ENCODE measurements at regions not wholly inside any gene's neighbourhood (a gene's known extent, or its start where the extent isn't known, plus 50 kb on each side); places are given as distances from the start of the nearest gene placed in this dataset.

- TF ChIP-seq POLR2A (IDR thresholded peaks at IDR 0.05; ENCODE audit: low read depth, low read length) (no peak), CEBPB (IDR thresholded peaks at IDR 0.05; ENCODE audit: low read depth, low read length) (no peak), CTCF (conservative IDR thresholded peaks at IDR 0.05; ENCODE audit: low read depth, low read length) (no peak), MAFK (IDR thresholded peaks at IDR 0.05; ENCODE audit: low read depth, low read length) (no peak), RFX5 (IDR thresholded peaks at IDR 0.05; ENCODE audit: low read depth, low read length) (no peak), RAD21 (IDR thresholded peaks at IDR 0.05; ENCODE audit: low read length) (no peak), RCOR1 (IDR thresholded peaks at IDR 0.05; ENCODE audit: insufficient replicate concordance, low read length) (no peak), BHLHE40 (IDR thresholded peaks at IDR 0.05; ENCODE audit: low read depth, low read length) (no peak), MXI1 (IDR thresholded peaks at IDR 0.05; ENCODE audit: borderline replicate concordance, low read depth, low read length) (no peak), FOS (IDR thresholded peaks at IDR 0.05; ENCODE audit: low read depth, low read length) (no peak), NFE2L2 (IDR thresholded peaks at IDR 0.05; ENCODE audit: low read depth, low read length) (no peak), ELK1 (IDR thresholded peaks at IDR 0.05; ENCODE audit: borderline replicate concordance, low read depth, low read length) (no peak), CHD1 (IDR thresholded peaks at IDR 0.05; ENCODE audit: low read depth, low read length) (no peak)
These were observed 100.2 kb upstream of the REG3G start for GRCh38 chr2:78925258-78925657.

All from IMR-90 (cell line).